ENCODE measurements at regions not wholly inside any gene's neighbourhood (a gene's known extent, or its start where the extent isn't known, plus 50 kb on each side); places are given as distances from the start of the nearest gene placed in this dataset.

- TF ChIP-seq CTCF (IDR thresholded peaks at IDR 0.05) (no peak), POLR2A (IDR thresholded peaks at IDR 0.05) (no peak)
These were observed 190.3 kb downstream of the TM9SF2 start for GRCh38 chr13:99691552-99691951.

Data from uterus (tissue), 2 donors.